ENCODE measurements at regions not wholly inside any gene's neighbourhood (a gene's known extent, or its start where the extent isn't known, plus 50 kb on each side); places are given as distances from the start of the nearest gene placed in this dataset.

- TF ChIP-seq TCF4 (CRISPR knock-in tag; IDR thresholded peaks at IDR 0.05; ENCODE audit: borderline replicate concordance) (no peak), CREB5 (CRISPR knock-in tag; IDR thresholded peaks at IDR 0.05; ENCODE audit: low read depth) (no peak), PPARA (CRISPR knock-in tag; IDR thresholded peaks at IDR 0.05; ENCODE audit: borderline replicate concordance) (no peak), ISL1 (CRISPR knock-in tag; IDR thresholded peaks at IDR 0.05) (no peak), ZNF565 (CRISPR knock-in tag; conservative IDR thresholded peaks at IDR 0.05; ENCODE audit: low read depth) (no peak), SNAI2 (CRISPR knock-in tag; IDR thresholded peaks at IDR 0.05) (no peak), ZNF70 (CRISPR knock-in tag; IDR thresholded peaks at IDR 0.05) (no peak)
- ATAC-seq: no peak
Observed at GRCh38 chr13:33963895-33964294, 145.9 kb downstream of the RFC3 start.

DNA sequence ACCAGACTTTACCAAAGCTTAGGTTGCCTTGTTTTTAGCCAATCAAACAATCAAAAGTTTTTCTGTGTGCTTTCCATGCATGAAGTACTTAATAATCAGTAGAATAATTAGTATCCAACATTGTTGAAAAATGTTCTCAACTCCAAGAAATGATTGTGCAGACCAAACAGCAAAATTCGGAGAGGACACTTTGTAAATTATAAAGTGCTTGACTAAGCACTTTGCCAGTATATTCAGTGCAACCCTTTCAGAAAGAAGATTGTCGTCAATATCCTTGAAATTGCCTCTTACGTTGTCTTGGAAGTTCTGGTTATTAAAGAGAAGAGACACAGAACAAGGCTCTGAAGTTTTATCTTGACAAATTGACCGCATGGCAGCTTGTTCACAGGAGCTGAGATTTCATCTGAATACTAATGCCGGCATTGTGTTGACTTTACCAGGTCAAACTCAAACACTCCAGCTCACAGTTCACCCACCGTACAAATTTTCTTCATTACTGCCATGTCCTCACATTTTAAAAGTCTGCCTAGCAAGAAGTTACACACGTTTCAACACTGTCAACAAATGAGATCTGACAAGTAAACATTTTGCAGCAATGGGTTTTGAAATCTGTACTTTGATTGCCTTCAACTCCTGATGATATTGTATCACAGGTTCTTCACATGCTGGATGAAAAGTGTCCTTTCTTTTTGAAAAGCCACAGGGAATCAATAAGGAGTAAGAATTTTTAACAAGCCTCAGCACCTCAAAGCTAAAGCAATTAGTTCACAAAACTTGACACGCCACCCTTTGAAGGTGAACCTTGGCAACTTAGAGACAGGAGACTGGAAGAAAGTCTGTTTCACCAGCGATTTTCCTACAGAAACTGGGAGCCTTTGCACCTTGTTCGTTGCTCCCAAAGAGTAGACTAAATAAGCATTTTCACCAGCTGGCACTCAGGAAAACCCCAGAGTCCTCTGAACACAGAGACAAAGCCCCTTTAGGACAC is 150.9 kb downstream of the RFC3 start:
- TF ChIP-seq SNAI2 (CRISPR knock-in tag; IDR thresholded peaks at IDR 0.05): no peak
- TF ChIP-seq ZFP3 (CRISPR knock-in tag; IDR thresholded peaks at IDR 0.05): no peak
- no peak for TF ChIP-seq GLIS3 (CRISPR knock-in tag; IDR thresholded peaks at IDR 0.05)
- no peak for TF ChIP-seq ZNF70 (CRISPR knock-in tag; IDR thresholded peaks at IDR 0.05)
- no peak for TF ChIP-seq OSR1 (CRISPR knock-in tag; IDR thresholded peaks at IDR 0.05)
- TF ChIP-seq TCF4 (CRISPR knock-in tag; IDR thresholded peaks at IDR 0.05; ENCODE audit: borderline replicate concordance): no peak
- TF ChIP-seq ZC3H10 (CRISPR knock-in tag; IDR thresholded peaks at IDR 0.05): no peak
- ATAC-seq: no peak

DNA sequence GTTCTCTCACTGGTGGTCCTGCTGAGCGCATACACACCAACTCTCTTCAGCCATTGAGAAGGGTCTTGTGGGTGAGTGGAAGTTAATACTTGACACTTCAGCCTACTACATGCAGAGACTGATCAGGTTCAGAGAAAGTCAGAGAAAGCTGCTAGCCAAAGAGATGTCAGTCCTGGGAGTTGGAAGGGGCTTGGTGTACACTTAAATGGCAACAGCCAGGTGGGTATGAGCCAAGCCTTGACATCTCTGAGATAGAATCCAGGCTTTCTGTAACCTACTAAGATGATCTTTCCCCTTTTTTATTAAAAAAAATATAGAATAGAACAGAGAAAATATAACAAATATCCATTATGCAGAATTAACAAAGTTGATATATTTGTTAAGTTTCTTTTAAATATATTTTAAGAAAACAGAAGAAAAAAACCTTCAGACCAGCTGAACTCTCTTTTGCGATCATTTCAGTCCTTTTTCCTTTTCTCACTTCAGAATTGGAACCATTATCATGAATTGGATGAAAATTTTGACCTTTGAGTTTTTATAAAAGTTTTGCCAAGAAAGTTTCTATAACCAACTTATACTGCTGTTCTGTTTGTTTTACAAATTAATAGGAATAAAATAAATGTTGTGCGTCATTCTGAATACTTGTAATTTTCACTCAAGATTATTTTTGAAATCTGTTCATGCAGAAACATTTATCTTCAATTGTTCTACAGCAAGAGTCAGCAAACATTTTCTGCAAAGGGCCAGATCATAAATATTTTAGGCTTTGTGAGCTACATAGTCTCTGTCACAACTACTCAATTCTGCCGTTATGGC is 153.0 kb downstream of the RFC3 start:
- no peak for TF ChIP-seq ZFP3 (CRISPR knock-in tag; IDR thresholded peaks at IDR 0.05)
- TF ChIP-seq ZNF70 (CRISPR knock-in tag; IDR thresholded peaks at IDR 0.05): no peak
- TF ChIP-seq ZNF565 (CRISPR knock-in tag; conservative IDR thresholded peaks at IDR 0.05; ENCODE audit: low read depth): no peak
- TF ChIP-seq CREB5 (CRISPR knock-in tag; IDR thresholded peaks at IDR 0.05; ENCODE audit: low read depth): no peak
- TF ChIP-seq, protein P1, sequence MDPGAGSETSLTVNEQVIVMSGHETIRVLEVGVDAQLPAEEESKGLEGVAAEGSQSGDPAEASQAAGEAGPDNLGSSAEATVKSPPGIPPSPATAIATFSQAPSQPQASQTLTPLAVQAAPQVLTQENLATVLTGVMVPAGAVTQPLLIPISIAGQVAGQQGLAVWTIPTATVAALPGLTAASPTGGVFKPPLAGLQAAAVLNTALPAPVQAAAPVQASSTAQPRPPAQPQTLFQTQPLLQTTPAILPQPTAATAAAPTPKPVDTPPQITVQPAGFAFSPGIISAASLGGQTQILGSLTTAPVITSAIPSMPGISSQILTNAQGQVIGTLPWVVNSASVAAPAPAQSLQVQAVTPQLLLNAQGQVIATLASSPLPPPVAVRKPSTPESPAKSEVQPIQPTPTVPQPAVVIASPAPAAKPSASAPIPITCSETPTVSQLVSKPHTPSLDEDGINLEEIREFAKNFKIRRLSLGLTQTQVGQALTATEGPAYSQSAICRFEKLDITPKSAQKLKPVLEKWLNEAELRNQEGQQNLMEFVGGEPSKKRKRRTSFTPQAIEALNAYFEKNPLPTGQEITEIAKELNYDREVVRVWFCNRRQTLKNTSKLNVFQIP (CRISPR knock-in tag; IDR thresholded peaks at IDR 0.05; ENCODE audit: borderline replicate concordance, low read depth): no peak
- TF ChIP-seq BACH2 (CRISPR knock-in tag; IDR thresholded peaks at IDR 0.05; ENCODE audit: borderline replicate concordance): no peak
- TF ChIP-seq ZC3H10 (CRISPR knock-in tag; IDR thresholded peaks at IDR 0.05): no peak
- TF ChIP-seq PPARA (CRISPR knock-in tag; IDR thresholded peaks at IDR 0.05; ENCODE audit: borderline replicate concordance): no peak
- no peak for TF ChIP-seq GLIS3 (CRISPR knock-in tag; IDR thresholded peaks at IDR 0.05)
- TF ChIP-seq ZNF8 (CRISPR knock-in tag; IDR thresholded peaks at IDR 0.05): no peak
- no peak for TF ChIP-seq OSR1 (CRISPR knock-in tag; IDR thresholded peaks at IDR 0.05)
- TF ChIP-seq TSHZ2 (CRISPR knock-in tag; IDR thresholded peaks at IDR 0.05): no peak
- ATAC-seq: no peak

DNA sequence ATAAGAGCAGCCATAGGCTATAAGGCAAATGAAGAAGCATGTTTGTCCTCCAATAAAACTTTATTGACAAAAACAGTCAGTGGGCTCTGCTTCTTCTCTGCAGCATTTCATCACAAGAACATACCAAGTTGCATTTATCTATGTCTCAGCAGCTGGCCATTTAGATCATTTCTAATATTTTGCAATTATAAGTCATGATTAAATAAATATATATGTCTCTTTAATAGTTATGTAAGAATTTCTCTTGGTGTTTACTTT is 153.5 kb downstream of the RFC3 start:
- no peak for TF ChIP-seq ARNTL (CRISPR knock-in tag; IDR thresholded peaks at IDR 0.05; ENCODE audit: borderline replicate concordance, low read depth)
- TF ChIP-seq ESRRG (CRISPR knock-in tag; IDR thresholded peaks at IDR 0.05): no peak
- TF ChIP-seq GLIS3 (CRISPR knock-in tag; IDR thresholded peaks at IDR 0.05): no peak
- TF ChIP-seq ISL1 (CRISPR knock-in tag; IDR thresholded peaks at IDR 0.05): no peak
- TF ChIP-seq BACH2 (CRISPR knock-in tag; IDR thresholded peaks at IDR 0.05; ENCODE audit: borderline replicate concordance): no peak
- TF ChIP-seq SNAI2 (CRISPR knock-in tag; IDR thresholded peaks at IDR 0.05): no peak
- TF ChIP-seq TSHZ2 (CRISPR knock-in tag; IDR thresholded peaks at IDR 0.05): no peak
- no peak for TF ChIP-seq ZNF8 (CRISPR knock-in tag; IDR thresholded peaks at IDR 0.05)
- TF ChIP-seq, protein P1 (CRISPR knock-in tag; IDR thresholded peaks at IDR 0.05; ENCODE audit: borderline replicate concordance, low read depth): no peak
- no peak for TF ChIP-seq CSRNP3 (CRISPR knock-in tag; IDR thresholded peaks at IDR 0.05)
- no peak for ATAC-seq

Data from SK-N-SH treated with all-trans-retinoic acid at 6 μM for 48 hours (cell line).